ENCODE measurements at regions not wholly inside any gene's neighbourhood (a gene's known extent, or its start where the extent isn't known, plus 50 kb on each side); places are given as distances from the start of the nearest gene placed in this dataset.

GRCh38 chr2:49291619-49292018 lies 137.3 kb upstream of the FSHR start:
- Histone ChIP-seq H3K27me3 (ENCODE audit: control insufficient read depth, insufficient read depth, low read length) (no peaks in the 10 kb centered on the region), H3K4me3 (ENCODE audit: low read depth, low read length) (no peak overlapping the region), H3K36me3 (ENCODE audit: control insufficient read depth, insufficient read depth, low read length) (no peaks in the 10 kb centered on the region)
- DNase-seq (ENCODE audit: low read depth) = no peak
- TF ChIP-seq, protein P1, sequence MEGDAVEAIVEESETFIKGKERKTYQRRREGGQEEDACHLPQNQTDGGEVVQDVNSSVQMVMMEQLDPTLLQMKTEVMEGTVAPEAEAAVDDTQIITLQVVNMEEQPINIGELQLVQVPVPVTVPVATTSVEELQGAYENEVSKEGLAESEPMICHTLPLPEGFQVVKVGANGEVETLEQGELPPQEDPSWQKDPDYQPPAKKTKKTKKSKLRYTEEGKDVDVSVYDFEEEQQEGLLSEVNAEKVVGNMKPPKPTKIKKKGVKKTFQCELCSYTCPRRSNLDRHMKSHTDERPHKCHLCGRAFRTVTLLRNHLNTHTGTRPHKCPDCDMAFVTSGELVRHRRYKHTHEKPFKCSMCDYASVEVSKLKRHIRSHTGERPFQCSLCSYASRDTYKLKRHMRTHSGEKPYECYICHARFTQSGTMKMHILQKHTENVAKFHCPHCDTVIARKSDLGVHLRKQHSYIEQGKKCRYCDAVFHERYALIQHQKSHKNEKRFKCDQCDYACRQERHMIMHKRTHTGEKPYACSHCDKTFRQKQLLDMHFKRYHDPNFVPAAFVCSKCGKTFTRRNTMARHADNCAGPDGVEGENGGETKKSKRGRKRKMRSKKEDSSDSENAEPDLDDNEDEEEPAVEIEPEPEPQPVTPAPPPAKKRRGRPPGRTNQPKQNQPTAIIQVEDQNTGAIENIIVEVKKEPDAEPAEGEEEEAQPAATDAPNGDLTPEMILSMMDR (IDR thresholded peaks at IDR 0.05; ENCODE audit: insufficient read depth, low read length, poor library complexity, severe bottlenecking) = no peak

GRCh38 chr2:49289711-49290110 lies 135.4 kb upstream of the FSHR start:
- Histone ChIP-seq H3K36me3 (ENCODE audit: control insufficient read depth, insufficient read depth, low read length) (no peaks in the 10 kb centered on the region), H3K27me3 (ENCODE audit: control insufficient read depth, insufficient read depth, low read length) (no peaks in the 10 kb centered on the region)

DNA sequence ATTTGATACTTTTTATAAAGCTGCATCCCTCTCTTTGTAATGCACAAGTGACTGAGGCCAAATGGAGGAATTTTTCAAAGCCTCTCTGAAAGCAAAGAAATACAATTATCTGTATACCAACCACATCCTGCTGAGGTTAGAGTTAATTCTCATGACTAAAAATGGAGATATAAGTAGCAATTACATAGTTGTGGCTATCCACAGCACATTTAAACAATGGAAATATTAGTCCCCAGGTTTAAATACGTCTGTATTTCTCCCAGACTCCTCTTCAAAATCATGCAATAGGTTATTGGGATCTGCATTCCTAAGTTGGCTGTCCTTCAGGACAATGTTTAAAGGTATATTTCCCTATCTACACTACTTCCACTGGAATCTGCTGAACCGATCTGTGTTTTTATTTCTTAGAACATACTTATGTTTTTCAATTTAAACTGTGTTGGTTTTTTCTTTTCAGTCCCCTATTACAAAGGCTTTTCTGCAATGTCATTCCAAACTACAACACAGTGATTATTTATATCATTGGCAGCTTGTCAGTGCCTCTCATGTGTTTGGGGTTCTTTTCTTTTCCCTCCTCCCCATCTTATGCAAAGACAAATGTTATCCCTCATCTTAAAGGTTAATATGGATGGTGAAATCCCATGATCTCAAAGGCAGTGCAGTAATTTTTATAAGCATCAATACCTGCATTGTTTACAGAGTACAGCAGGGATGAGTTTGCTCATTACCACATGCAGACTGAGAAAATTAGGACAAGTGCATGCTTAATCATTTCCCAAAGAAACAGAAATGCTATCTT lies 134.8 kb upstream of the FSHR start:
- Histone ChIP-seq H3K4me3 (ENCODE audit: low read depth, low read length) (no peak overlapping the region), H3K36me3 (ENCODE audit: control insufficient read depth, insufficient read depth, low read length) (no peaks in the 10 kb centered on the region), H3K27me3 (ENCODE audit: control insufficient read depth, insufficient read depth, low read length) (no peaks in the 10 kb centered on the region)
- TF ChIP-seq, protein P1 (IDR thresholded peaks at IDR 0.05; ENCODE audit: insufficient read depth, low read length, poor library complexity, severe bottlenecking) = no peak
- DNase-seq (ENCODE audit: low read depth) = no peak

More at GRCh38 chr2:49289711-49290110, 135.4 kb upstream of the FSHR start:
- DNase-seq (ENCODE audit: low read depth) = no peak
- H3K4me3 ChIP-seq (ENCODE audit: low read depth, low read length) = no peak overlapping the region
- TF ChIP-seq, protein P1 (IDR thresholded peaks at IDR 0.05; ENCODE audit: insufficient read depth, low read length, poor library complexity, severe bottlenecking) = no peak

DNA sequence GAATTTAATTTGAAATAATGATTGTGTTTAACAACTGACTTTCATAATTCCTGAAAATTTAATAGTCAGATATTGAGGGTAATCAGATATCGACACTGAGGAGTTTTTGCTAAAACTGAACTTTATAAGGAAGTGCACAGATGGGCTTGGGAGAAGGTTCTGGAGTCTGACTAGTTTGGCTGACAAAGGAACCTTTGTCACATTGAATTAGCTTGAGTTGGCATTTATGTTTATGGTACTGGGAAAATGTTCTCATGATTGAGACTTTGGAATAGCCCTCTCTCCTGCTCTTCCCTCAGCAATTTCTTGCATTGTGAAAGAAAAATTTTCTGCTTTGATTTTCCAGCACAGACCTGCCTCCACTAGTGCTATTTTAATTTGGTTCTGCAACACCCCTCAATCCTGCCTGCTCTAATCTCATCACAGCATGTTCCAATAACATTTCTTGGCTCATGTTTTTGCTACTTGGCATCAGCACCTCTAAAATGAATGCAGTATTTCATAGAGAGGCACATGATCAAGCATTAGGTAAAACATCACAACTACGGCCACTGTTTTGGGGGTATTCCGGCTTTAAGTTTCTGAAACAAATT lies 133.9 kb upstream of the FSHR start:
- Histone ChIP-seq H3K27me3 (ENCODE audit: control insufficient read depth, insufficient read depth, low read length) (no peaks in the 10 kb centered on the region), H3K4me3 (ENCODE audit: low read depth, low read length) (no peak overlapping the region), H3K36me3 (ENCODE audit: control insufficient read depth, insufficient read depth, low read length) (no peaks in the 10 kb centered on the region)
- DNase-seq (ENCODE audit: low read depth) = no peak
- TF ChIP-seq, protein P1 (IDR thresholded peaks at IDR 0.05; ENCODE audit: insufficient read depth, low read length, poor library complexity, severe bottlenecking) = no peak

GRCh38 chr2:49286726-49287125 lies 132.4 kb upstream of the FSHR start:
- TF ChIP-seq, protein P1 (IDR thresholded peaks at IDR 0.05; ENCODE audit: insufficient read depth, low read length, poor library complexity, severe bottlenecking) = no peak
- DNase-seq (ENCODE audit: low read depth) = no peak
- Histone ChIP-seq H3K36me3 (ENCODE audit: control insufficient read depth, insufficient read depth, low read length) (no peaks in the 10 kb centered on the region), H3K4me3 (ENCODE audit: low read depth, low read length) (no peak overlapping the region), H3K27me3 (ENCODE audit: control insufficient read depth, insufficient read depth, low read length) (no peaks in the 10 kb centered on the region)

Data from kidney epithelial cell (primary cell).